Suppressor macrophage (primary cell): ENCODE measurements at regions not wholly inside any gene's neighbourhood (a gene's known extent, or its start where the extent isn't known, plus 50 kb on each side); places are given as distances from the start of the nearest gene placed in this dataset.
A peak's percentile ranks its signal among the peaks of the same experiment; 100 is the strongest.
"Not testable (repeated sequence)": the region's sequence is repeated elsewhere in the genome, so short reads cannot be mapped to it uniquely, and the experiment has no call there.

Source experiments
- DNase-seq, 4 experiments: peaks; one replicate each; pipeline ENCODE4 v3.0.0-alpha.2; 2020 to 2022

GRCh38 chr4:33111117-33111516 is 2390.9 kb downstream of the PCDH7 start:
- no peak for DNase-seq

GRCh38 chr4:33116871-33117270 is 2396.7 kb downstream of the PCDH7 start:
- no peak for DNase-seq

- DNase-seq, result no peak
Measured at GRCh38 chr4:33126002-33126401, 2405.8 kb downstream of the PCDH7 start.

- not testable (repeated sequence) for DNase-seq
Measured at GRCh38 chr4:33130662-33131061, 2410.5 kb downstream of the PCDH7 start.

GRCh38 chr4:33133723-33134122 is 2413.6 kb downstream of the PCDH7 start:
- DNase-seq, result no peak

GRCh38 chr4:33134366-33134765 is 2414.2 kb downstream of the PCDH7 start:
- DNase-seq, result no peak

- no peak for DNase-seq
Measured at GRCh38 chr4:33149658-33150524, 2429.7 kb downstream of the PCDH7 start.

GRCh38 chr4:33150525-33150910 is 2430.3 kb downstream of the PCDH7 start:
- DNase-seq, result no peak

GRCh38 chr4:33160126-33160525 is 2440.0 kb downstream of the PCDH7 start:
- DNase-seq, result peak in 2 of 4 experiments; percentile 2 to 3

GRCh38 chr4:33161202-33161601 is 2441.0 kb downstream of the PCDH7 start:
- no peak for DNase-seq

GRCh38 chr4:33162122-33162521 is 2442.0 kb downstream of the PCDH7 start:
- no peak for DNase-seq

GRCh38 chr4:33171873-33172525 is 2451.8 kb downstream of the PCDH7 start:
- DNase-seq, result no peak

- no peak for DNase-seq
Measured at GRCh38 chr4:33176566-33176965, 2456.4 kb downstream of the PCDH7 start.

- peak in 3 of 4 experiments; percentile 4 to 49 (median 25) for DNase-seq
Measured at GRCh38 chr4:33184657-33185290, 2464.6 kb downstream of the PCDH7 start.

GRCh38 chr4:33187035-33187434 is 2466.9 kb downstream of the PCDH7 start:
- no peak for DNase-seq

GRCh38 chr4:33188733-33189132 is 2468.6 kb downstream of the PCDH7 start:
- no peak for DNase-seq

GRCh38 chr4:33189169-33189568 is 2469.0 kb downstream of the PCDH7 start:
- no peak for DNase-seq

GRCh38 chr4:33193109-33193508 is 2472.9 kb downstream of the PCDH7 start:
- no peak for DNase-seq

- DNase-seq, result no peak
Measured at GRCh38 chr4:33200377-33200776, 2480.2 kb downstream of the PCDH7 start.

GRCh38 chr4:33218238-33218637 is 2498.1 kb downstream of the PCDH7 start:
- DNase-seq, result no peak

- no peak for DNase-seq
Measured at GRCh38 chr4:33226133-33226532, 2506.0 kb downstream of the PCDH7 start.

GRCh38 chr4:33226783-33227182 is 2506.6 kb downstream of the PCDH7 start:
- DNase-seq, result no peak

GRCh38 chr4:33255094-33255493 is 2534.9 kb downstream of the PCDH7 start:
- no peak for DNase-seq

GRCh38 chr4:33255507-33255906 is 2535.3 kb downstream of the PCDH7 start:
- no peak for DNase-seq
